HCT116 (cell line): ENCODE measurements at regions not wholly inside any gene's neighbourhood (a gene's known extent, or its start where the extent isn't known, plus 50 kb on each side); places are given as distances from the start of the nearest gene placed in this dataset.

Experiments
- ATF3 ChIP-seq: IDR thresholded peaks from 2 replicates; pipeline ENCODE4 v1.6.1; 2012
- CTCF ChIP-seq, 3 experiments: fragments of 200-600 bp in 1 of 3; sonication (generic) in 1 of 3; IDR thresholded peaks in 2 of 3; conservative IDR thresholded peaks in 1 of 3; 2 replicates each; pipeline ENCODE4 v1.5.1; 2012 to 2017; ENCODE audit warnings: low read depth in 2 of 3, low read length in 2 of 3, antibody characterized with exemption in 1 of 3, borderline replicate concordance in 1 of 3, control low read depth in 1 of 3, mild to moderate bottlenecking in 1 of 3, mixed read lengths in 1 of 3, mixed run types in 1 of 3, moderate library complexity in 1 of 3; ENCODE audit not compliant: insufficient read depth in 1 of 3
- ELF1 ChIP-seq: IDR thresholded peaks from 2 replicates; pipeline ENCODE4 v1.6.1; 2012; ENCODE audit warnings: low read depth, borderline replicate concordance
- EZH2 ChIP-seq: fragments of 200-600 bp; sonication (generic); IDR thresholded peaks from 2 replicates; pipeline ENCODE4 v1.6.1; 2017; ENCODE audit warnings: antibody characterized with exemption, mixed run types
- EZH2phosphoT487 ChIP-seq: fragments of 200-600 bp; IDR thresholded peaks from 2 replicates; pipeline ENCODE4 v1.6.1; 2018; ENCODE audit warnings: antibody characterized with exemption, borderline replicate concordance
- JUND ChIP-seq: IDR thresholded peaks from 2 replicates; pipeline ENCODE4 v1.6.1; 2012
- MAX ChIP-seq: IDR thresholded peaks from 2 replicates; pipeline ENCODE4 v1.6.1; 2012
- POLR2A ChIP-seq: IDR thresholded peaks from 2 replicates; pipeline ENCODE4 v1.7.0; 2011; ENCODE audit warnings: borderline replicate concordance; ENCODE audit not compliant: insufficient read depth, insufficient read length; ENCODE audit errors: extremely low read depth
- POLR2AphosphoS5 ChIP-seq: IDR thresholded peaks from 2 replicates; pipeline ENCODE4 v1.6.1; 2011; ENCODE audit warnings: mild to moderate bottlenecking, low read depth, low read length, moderate library complexity
- SP1 ChIP-seq: IDR thresholded peaks from 2 replicates; pipeline ENCODE4 v1.6.1; 2012; ENCODE audit warnings: low read depth
- YY1 ChIP-seq: IDR thresholded peaks from 2 replicates; pipeline ENCODE4 v1.6.1; 2011; ENCODE audit warnings: low read length, low read depth, moderate library complexity, mild to moderate bottlenecking; ENCODE audit not compliant: insufficient replicate concordance; ENCODE audit errors: extremely low read depth
- ZNF274 ChIP-seq: fragments of 200-500 bp; sonication (Bioruptor generic); IDR thresholded peaks from 2 replicates; pipeline ENCODE4 v1.6.1; 2014; ENCODE audit warnings: mild to moderate bottlenecking, low read depth, low read length, inconsistent platforms

- TF ChIP-seq CTCF (IDR thresholded peaks at IDR 0.05 in 2 of 3, conservative IDR thresholded peaks at IDR 0.05 in 1 of 3; ENCODE audit: borderline replicate concordance in 1 of 3, insufficient read depth in 1 of 3, low read depth in 2 of 3, low read length in 2 of 3) = no peak
- no peak for TF ChIP-seq ZNF274
- no peak for TF ChIP-seq EZH2
- no peak for TF ChIP-seq MAX
- no peak for TF ChIP-seq YY1
- TF ChIP-seq POLR2AphosphoS5 = no peak
- no peak for TF ChIP-seq SP1
- TF ChIP-seq ATF3 = no peak
- no peak for TF ChIP-seq JUND
- TF ChIP-seq ELF1 = no peak
- no peak for TF ChIP-seq POLR2A
- no peak for TF ChIP-seq EZH2phosphoT487
These were observed 672.3 kb upstream of the RGMB start for GRCh38 chr5:98101131-98101530.
